Smooth muscle cell (in vitro differentiated cells): ENCODE measurements at regions not wholly inside any gene's neighbourhood (a gene's known extent, or its start where the extent isn't known, plus 50 kb on each side); places are given as distances from the start of the nearest gene placed in this dataset.

ENCODE experiments used
- DNase-seq: peaks from one replicate; lab custom pipeline; 2025; ENCODE audit not compliant: unreplicated experiment; lab: John Stamatoyannopoulos, UW
- H2AFZ ChIP-seq: fragments of 200-600 bp; sonication (generic); 2 replicates; pipeline ENCODE4 v1.6.0; 2016; ENCODE audit warnings: antibody characterized with exemption, low read depth, mild to moderate bottlenecking
- H3F3A ChIP-seq: fragments of 200-600 bp; sonication (generic); 2 replicates; pipeline ENCODE4 v1.6.0; 2017; ENCODE audit warnings: antibody characterized with exemption, low read depth
- H3K27ac ChIP-seq: fragments of 200-600 bp; sonication (generic); 2 replicates; pipeline ENCODE4 v1.5.1; 2016; ENCODE audit warnings: low read depth, mild to moderate bottlenecking
- H3K27me3 ChIP-seq: fragments of 200-600 bp; sonication (generic); 2 replicates; pipeline ENCODE4 v1.6.1; 2016; ENCODE audit warnings: low read depth, mild to moderate bottlenecking
- H3K36me3 ChIP-seq: fragments of 200-600 bp; sonication (generic); 2 replicates; pipeline ENCODE4 v1.5.1; 2016; ENCODE audit warnings: low read depth
- H3K4me1 ChIP-seq: fragments of 200-600 bp; sonication (generic); 2 replicates; pipeline ENCODE4 v1.5.1; 2016; ENCODE audit warnings: low read depth
- H3K4me2 ChIP-seq: fragments of 200-600 bp; sonication (generic); 2 replicates; pipeline ENCODE4 v1.6.0; 2016; ENCODE audit warnings: mild to moderate bottlenecking
- H3K4me3 ChIP-seq: fragments of 200-600 bp; sonication (generic); 2 replicates; pipeline ENCODE4 v1.5.1; 2016; ENCODE audit warnings: mild to moderate bottlenecking
- H3K79me2 ChIP-seq: fragments of 200-600 bp; sonication (generic); 2 replicates; pipeline ENCODE4 v1.6.0; 2016; ENCODE audit warnings: low read depth, mild to moderate bottlenecking
- H3K9ac ChIP-seq: fragments of 200-600 bp; sonication (generic); 2 replicates; pipeline ENCODE4 v1.6.0; 2016; ENCODE audit warnings: low read depth
- H3K9me3 ChIP-seq: fragments of 200-600 bp; sonication (generic); replicated peaks from 2 replicates; pipeline ENCODE4 v1.5.1; 2016; ENCODE audit warnings: low read depth
- H4K20me1 ChIP-seq: fragments of 200-600 bp; sonication (generic); 2 replicates; pipeline ENCODE4 v1.6.0; 2016; ENCODE audit warnings: low read depth
- WGBS: methylation state at CpG from one replicate; pipeline ENCODE4 v1.1.7; 2016; ENCODE audit warnings: low lambda C conversion rate; 5-methylcytosine and 5-hydroxymethylcytosine counted together
- TF ChIP-seq, protein P1 (sequence below): fragments of 200-600 bp; sonication (generic); IDR thresholded peaks from 2 replicates; pipeline ENCODE4 v1.5.1; 2017; ENCODE audit warnings: borderline replicate concordance, mild to moderate bottlenecking, antibody characterized with exemption; ENCODE audit not compliant: insufficient read depth, poor library complexity, severe bottlenecking

DNA sequence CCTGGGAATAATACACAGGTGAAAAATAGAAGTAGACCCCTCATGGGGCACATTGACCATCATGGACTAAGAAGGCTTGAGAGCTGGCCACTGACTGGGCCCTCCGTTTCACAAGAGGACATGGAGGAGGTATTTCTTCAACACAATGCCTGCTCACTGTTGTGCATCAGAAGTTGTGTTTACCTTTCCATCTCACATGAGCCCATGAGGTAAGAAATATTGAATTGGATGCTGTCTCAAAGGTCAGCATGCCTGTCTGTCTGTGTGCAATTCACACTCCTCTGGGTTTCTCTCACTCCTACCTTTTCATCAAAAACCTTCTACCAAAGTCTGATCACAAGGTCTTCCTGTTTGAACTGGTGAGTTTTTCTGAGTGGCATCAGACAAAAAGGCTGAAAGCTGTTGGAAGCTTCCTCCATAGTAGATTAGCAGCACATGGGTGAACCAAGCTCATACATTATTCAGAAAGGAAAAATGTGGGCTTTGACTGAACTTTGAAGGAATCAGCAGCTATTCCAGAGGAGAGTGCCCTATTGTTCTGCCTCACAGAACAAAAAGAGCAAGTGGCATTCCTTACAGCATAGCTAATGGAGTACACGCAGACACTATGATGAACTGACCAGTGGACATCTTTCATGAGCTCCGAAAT lies 143.2 kb upstream of the RND3 start:
- DNase-seq = no peak
- Histone ChIP-seq H3K4me1 (peaks cover 12% of the 10 kb centered on the region), H4K20me1 (no peaks in the 10 kb centered on the region), H3K9me3 (no peaks in the 10 kb centered on the region), H2AFZ (no peak overlapping the region), H3K79me2 (no peaks in the 10 kb centered on the region), H3K4me2 (no peak overlapping the region), H3F3A (no peaks in the 10 kb centered on the region), H3K27me3 (no peaks in the 10 kb centered on the region), H3K27ac (no peak overlapping the region), H3K36me3 (no peaks in the 10 kb centered on the region), H3K9ac (no peak overlapping the region), H3K4me3 (no peak overlapping the region)
- 87% methylated on average over 3 of the region's 3 CpGs for WGBS
- TF ChIP-seq, protein P1, sequence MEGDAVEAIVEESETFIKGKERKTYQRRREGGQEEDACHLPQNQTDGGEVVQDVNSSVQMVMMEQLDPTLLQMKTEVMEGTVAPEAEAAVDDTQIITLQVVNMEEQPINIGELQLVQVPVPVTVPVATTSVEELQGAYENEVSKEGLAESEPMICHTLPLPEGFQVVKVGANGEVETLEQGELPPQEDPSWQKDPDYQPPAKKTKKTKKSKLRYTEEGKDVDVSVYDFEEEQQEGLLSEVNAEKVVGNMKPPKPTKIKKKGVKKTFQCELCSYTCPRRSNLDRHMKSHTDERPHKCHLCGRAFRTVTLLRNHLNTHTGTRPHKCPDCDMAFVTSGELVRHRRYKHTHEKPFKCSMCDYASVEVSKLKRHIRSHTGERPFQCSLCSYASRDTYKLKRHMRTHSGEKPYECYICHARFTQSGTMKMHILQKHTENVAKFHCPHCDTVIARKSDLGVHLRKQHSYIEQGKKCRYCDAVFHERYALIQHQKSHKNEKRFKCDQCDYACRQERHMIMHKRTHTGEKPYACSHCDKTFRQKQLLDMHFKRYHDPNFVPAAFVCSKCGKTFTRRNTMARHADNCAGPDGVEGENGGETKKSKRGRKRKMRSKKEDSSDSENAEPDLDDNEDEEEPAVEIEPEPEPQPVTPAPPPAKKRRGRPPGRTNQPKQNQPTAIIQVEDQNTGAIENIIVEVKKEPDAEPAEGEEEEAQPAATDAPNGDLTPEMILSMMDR = no peak

DNA sequence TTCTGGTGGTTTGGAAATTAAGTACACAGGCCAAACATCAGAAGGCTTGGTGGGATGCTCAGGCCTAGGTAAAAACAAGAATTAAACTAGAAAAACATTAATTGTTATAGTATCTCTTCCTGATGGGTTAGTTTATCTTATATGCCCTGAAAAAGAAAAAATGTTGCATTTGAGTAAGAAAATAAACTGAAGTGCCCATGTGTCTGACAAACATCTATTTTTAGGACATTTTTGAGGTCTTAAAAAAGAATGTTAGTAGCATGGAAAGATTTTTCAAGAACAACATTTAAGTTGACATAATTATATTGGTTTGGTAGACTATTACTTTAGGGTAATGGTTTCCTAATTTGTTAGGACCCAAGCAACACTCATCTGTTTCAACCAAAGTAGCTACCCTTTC lies 140.1 kb upstream of the RND3 start:
- Histone ChIP-seq H2AFZ (no peak overlapping the region), H3F3A (no peaks in the 10 kb centered on the region), H3K27me3 (no peaks in the 10 kb centered on the region), H3K4me3 (no peak overlapping the region), H3K36me3 (no peaks in the 10 kb centered on the region), H3K4me2 (no peak overlapping the region), H3K79me2 (no peaks in the 10 kb centered on the region), H3K9ac (no peak overlapping the region), H4K20me1 (no peaks in the 10 kb centered on the region), H3K27ac (no peak overlapping the region), H3K4me1 (peaks cover 12% of the 10 kb centered on the region), H3K9me3 (no peaks in the 10 kb centered on the region)
- TF ChIP-seq, protein P1 = no peak
- no peak for DNase-seq

DNA sequence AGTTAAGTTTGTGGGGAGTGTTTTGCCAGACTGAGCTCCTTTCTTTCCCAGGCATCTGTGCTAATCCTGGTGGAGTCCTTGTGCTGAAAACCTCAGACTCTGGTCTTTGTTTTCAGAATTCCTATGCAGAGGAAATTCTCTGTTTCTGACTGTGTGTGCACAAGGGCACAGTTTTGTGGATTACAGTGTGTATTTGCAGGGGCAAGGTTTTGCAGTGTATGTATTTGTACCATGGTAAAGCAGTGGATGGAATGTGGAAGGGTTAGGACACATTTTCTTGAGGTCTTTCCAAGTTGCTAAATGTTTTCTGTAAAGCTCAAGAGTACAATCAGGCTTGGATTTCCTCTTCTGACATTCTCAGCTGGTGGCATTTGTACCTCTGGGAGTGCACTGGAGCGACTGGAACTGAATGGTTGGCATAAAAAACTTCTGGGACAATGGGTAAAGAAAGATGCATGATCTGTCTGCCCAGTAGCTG lies 139.5 kb upstream of the RND3 start:
- H3K4me2 ChIP-seq = no peak overlapping the region
- TF ChIP-seq, protein P1 = no peak
- 94% methylated on average over 1 of the region's 1 CpG for WGBS

DNA sequence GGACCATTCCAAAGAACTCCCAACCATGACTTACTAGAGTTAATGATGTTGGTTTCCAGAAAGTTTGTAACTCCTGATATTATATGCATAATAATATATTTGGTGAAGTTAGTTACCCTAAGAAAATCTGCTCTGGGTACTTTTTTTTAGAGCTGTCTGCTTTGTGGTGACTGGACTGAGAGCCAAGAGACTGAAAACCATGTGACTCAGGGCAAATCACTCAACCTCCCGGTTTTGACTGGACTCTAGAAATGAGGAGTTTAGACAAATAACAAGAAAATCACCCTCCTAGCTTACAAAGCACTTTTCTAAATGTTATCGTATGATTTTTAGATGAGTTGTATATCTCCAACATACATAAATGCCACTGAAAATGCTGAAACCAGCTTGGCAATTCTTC lies 138.3 kb upstream of the RND3 start:
- H3K4me2 ChIP-seq = no peak overlapping the region
- peaks cover 24% of the 10 kb centered on the region for H3K4me1 ChIP-seq
- no peaks in the 10 kb centered on the region for H3K36me3 ChIP-seq
- no peak overlapping the region for H3K9ac ChIP-seq
- H3K27me3 ChIP-seq = no peaks in the 10 kb centered on the region
- H2AFZ ChIP-seq = no peak overlapping the region
- peaks cover 10% of the 10 kb centered on the region for H3F3A ChIP-seq
- H3K79me2 ChIP-seq = no peaks in the 10 kb centered on the region
- no peak overlapping the region for H3K4me3 ChIP-seq
- no peak for DNase-seq
- H3K9me3 ChIP-seq = no peaks in the 10 kb centered on the region
- 96% methylated on average over 2 of the region's 2 CpGs for WGBS
- H4K20me1 ChIP-seq = no peaks in the 10 kb centered on the region
- TF ChIP-seq, protein P1 = no peak
- no peak overlapping the region for H3K27ac ChIP-seq

More for the DNA sequence above, 139.5 kb upstream of the RND3 start:
- no peaks in the 10 kb centered on the region for H3K27me3 ChIP-seq
- no peaks in the 10 kb centered on the region for H4K20me1 ChIP-seq
- no peaks in the 10 kb centered on the region for H3K9me3 ChIP-seq
- H3K79me2 ChIP-seq = no peaks in the 10 kb centered on the region
- DNase-seq = no peak
- H3F3A ChIP-seq = no peaks in the 10 kb centered on the region
- peak overlapping the region; percentile 12 for H3K27ac ChIP-seq
- H3K9ac ChIP-seq = no peak overlapping the region
- H3K4me3 ChIP-seq = no peak overlapping the region
- no peak overlapping the region for H2AFZ ChIP-seq
- H3K4me1 ChIP-seq = peaks cover 16% of the 10 kb centered on the region
- no peaks in the 10 kb centered on the region for H3K36me3 ChIP-seq
